H1 (cell line): ENCODE measurements at regions not wholly inside any gene's neighbourhood (a gene's known extent, or its start where the extent isn't known, plus 50 kb on each side); places are given as distances from the start of the nearest gene placed in this dataset.

Source experiments
- ATF3 ChIP-seq: IDR thresholded peaks from 2 replicates; pipeline ENCODE4 v1.6.1; 2011; ENCODE audit warnings: low read depth, mild to moderate bottlenecking, low read length; ENCODE audit not compliant: insufficient read depth
- BCL11A ChIP-seq, 2 experiments: IDR thresholded peaks; one replicate each; pipeline ENCODE4 v1.6.1; 2011; ENCODE audit warnings: low read depth in 2 of 2, low read length in 2 of 2, mild to moderate bottlenecking in 2 of 2
- CHD7 ChIP-seq: fragments of 300-600 bp; sonication (generic); IDR thresholded peaks from 2 replicates; pipeline ENCODE4 v1.7.1; 2012; ENCODE audit warnings: low read length, moderate library complexity, mild to moderate bottlenecking, inconsistent platforms; ENCODE audit not compliant: insufficient replicate concordance
- EGR1 ChIP-seq: IDR thresholded peaks from 2 replicates; pipeline ENCODE4 v1.6.1; 2011; ENCODE audit warnings: low read depth, low read length, borderline replicate concordance
- HDAC2 ChIP-seq, 2 experiments: fragments of 300-600 bp in 1 of 2; sonication (generic) in 1 of 2; IDR thresholded peaks; 2 replicates each; pipeline ENCODE4 v1.6.1; 2011 to 2012; ENCODE audit warnings: low read depth in 2 of 2, low read length in 2 of 2, mild to moderate bottlenecking in 2 of 2, moderate library complexity in 2 of 2, borderline replicate concordance in 1 of 2, inconsistent platforms in 1 of 2
- JUN ChIP-seq: IDR thresholded peaks from 2 replicates; pipeline ENCODE4 v1.6.1; 2011; ENCODE audit warnings: low read depth, mild to moderate bottlenecking, improper control_type of control experiment, low read length
- JUND ChIP-seq: IDR thresholded peaks from 2 replicates; pipeline ENCODE4 v1.6.1; 2011; ENCODE audit warnings: mild to moderate bottlenecking, improper control_type of control experiment, low read length
- PHF8 ChIP-seq: fragments of 200-600 bp; sonication (generic); conservative IDR thresholded peaks from 2 replicates; pipeline ENCODE4 v1.7.1; 2012; ENCODE audit warnings: low read depth, mild to moderate bottlenecking, inconsistent platforms, low read length, moderate library complexity
- RNF2 ChIP-seq: fragments of 200-900, 300-1000 bp; sonication (generic); IDR thresholded peaks from 2 replicates; pipeline ENCODE4 v1.7.1; 2016; ENCODE audit warnings: borderline replicate concordance, low read depth, mild to moderate bottlenecking, antibody characterized with exemption, low read length; ENCODE audit not compliant: poor library complexity, severe bottlenecking; ENCODE audit errors: missing control alignments
- RXRA ChIP-seq: IDR thresholded peaks from 2 replicates; pipeline ENCODE4 v1.6.1; 2011; ENCODE audit warnings: low read depth, mild to moderate bottlenecking, low read length, moderate library complexity; ENCODE audit not compliant: insufficient read depth

- TF ChIP-seq CHD7 = no peak
- no peak for TF ChIP-seq BCL11A (IDR thresholded peaks at IDR 0.05; ENCODE audit: low read depth in 2 of 2, low read length in 2 of 2)
- TF ChIP-seq RNF2 = no peak
- no peak for TF ChIP-seq PHF8
- TF ChIP-seq JUND = no peak
- TF ChIP-seq EGR1 = no peak
- no peak for TF ChIP-seq HDAC2 (IDR thresholded peaks at IDR 0.05; ENCODE audit: borderline replicate concordance in 1 of 2, low read depth in 2 of 2, low read length in 2 of 2)
- TF ChIP-seq ATF3 = no peak
- TF ChIP-seq RXRA = no peak
- no peak for TF ChIP-seq JUN
These were observed 427.2 kb downstream of the USP25 start (continued) for GRCh38 chr21:16156841-16157489.
